ENCODE measurements at regions not wholly inside any gene's neighbourhood (a gene's known extent, or its start where the extent isn't known, plus 50 kb on each side); places are given as distances from the start of the nearest gene placed in this dataset.

GRCh38 chr5:111983459-111983858, 226.5 kb upstream of the NREP start:
- Histone ChIP-seq H3K27ac (ENCODE audit: low read depth) (no peak overlapping the region), H3K4me2 (no peak overlapping the region), H3K79me2 (replicated peaks; ENCODE audit: insufficient read depth) (no peaks in the 10 kb centered on the region), H3K36me3 (ENCODE audit: insufficient read depth) (no peaks in the 10 kb centered on the region), H4K20me1 (replicated peaks; ENCODE audit: insufficient read depth) (no peaks in the 10 kb centered on the region), H3K4me1 (ENCODE audit: insufficient read depth) (no peaks in the 10 kb centered on the region), H2AFZ (no peak overlapping the region), H3K9me2 (ENCODE audit: insufficient read depth) (no peaks in the 10 kb centered on the region), H3K27me3 (ENCODE audit: insufficient read depth) (no peaks in the 10 kb centered on the region), H3F3A (replicated peaks; ENCODE audit: low read depth) (no peaks in the 10 kb centered on the region), H3K4me3 (no peak overlapping the region)
- ATAC-seq (no peak), DNase-seq (ENCODE audit: low spot score) (no peak)
- Mint-ChIP-seq H3K27ac (no peak overlapping the region), H3K4me1 (no peaks in the 10 kb centered on the region), H3K27me3 (ENCODE audit: insufficient read depth, low read depth, poor library complexity) (no peaks in the 10 kb centered on the region), H3K9me3 (peaks cover 7% of the 10 kb centered on the region; the same call in 2 of the 3 replicates), H3K36me3 (ENCODE audit: low read depth) (no peaks in the 10 kb centered on the region; the same call in 2 of the 3 replicates), H3K4me3 (no peak overlapping the region)
- TF ChIP-seq ZNF114 (CRISPR knock-in tag; IDR thresholded peaks at IDR 0.05) (no peak), ETS1 (IDR thresholded peaks at IDR 0.05) (no peak), JUNB (IDR thresholded peaks at IDR 0.05; ENCODE audit: unreplicated experiment) (no peak), CREB1 (CRISPR knock-in tag; IDR thresholded peaks at IDR 0.05; ENCODE audit: low read depth) (no peak), STAT1 (IDR thresholded peaks at IDR 0.05; ENCODE audit: unreplicated experiment) (no peak), ZNF462 (CRISPR knock-in tag; IDR thresholded peaks at IDR 0.05) (no peak)

Measured in GM23338 (cell line).